GM21825 (cell line): ENCODE measurements at regions not wholly inside any gene's neighbourhood (a gene's known extent, or its start where the extent isn't known, plus 50 kb on each side); places are given as distances from the start of the nearest gene placed in this dataset.

Source experiments
- ATAC-seq: cut with Tn5 transposase; IDR thresholded peaks from one replicate; pipeline ENCODE4 v1.9.1; 2021; ENCODE audit warnings: mild to moderate bottlenecking, moderate library complexity; ENCODE audit not compliant: unreplicated experiment

- no peak for ATAC-seq
Observed at GRCh38 chr18:64893349-64893748, 744.5 kb upstream of the LINC00305 start.

GRCh38 chr18:64888956-64889355 lies 740.1 kb upstream of the LINC00305 start:
- no peak for ATAC-seq

GRCh38 chr18:64886995-64887394 lies 738.1 kb upstream of the LINC00305 start:
- ATAC-seq, result no peak

GRCh38 chr18:64882896-64883295 lies 734.0 kb upstream of the LINC00305 start:
- ATAC-seq, result no peak

- no peak for ATAC-seq
Observed at GRCh38 chr18:64876833-64877232, 727.9 kb upstream of the LINC00305 start.

- ATAC-seq, result no peak
Observed at GRCh38 chr18:64872710-64873458, 724.0 kb upstream of the LINC00305 start.

GRCh38 chr18:64854112-64854511 lies 705.2 kb upstream of the LINC00305 start:
- ATAC-seq, result no peak

- no peak for ATAC-seq
Observed at GRCh38 chr18:64852281-64852680, 703.4 kb upstream of the LINC00305 start.

GRCh38 chr18:64851726-64852125 lies 702.8 kb upstream of the LINC00305 start:
- no peak for ATAC-seq

GRCh38 chr18:64850791-64851190 lies 701.9 kb upstream of the LINC00305 start:
- no peak for ATAC-seq

- ATAC-seq, result no peak
Observed at GRCh38 chr18:64840911-64841701, 692.2 kb upstream of the LINC00305 start.

GRCh38 chr18:64810354-64810753 lies 661.5 kb upstream of the LINC00305 start:
- no peak for ATAC-seq

GRCh38 chr18:64809801-64810200 lies 660.9 kb upstream of the LINC00305 start:
- ATAC-seq, result no peak

- no peak for ATAC-seq
Observed at GRCh38 chr18:64807560-64807959, 658.7 kb upstream of the LINC00305 start.

- no peak for ATAC-seq
Observed at GRCh38 chr18:64806691-64807090, 657.8 kb upstream of the LINC00305 start.

GRCh38 chr18:64806232-64806631 lies 657.3 kb upstream of the LINC00305 start:
- ATAC-seq, result no peak

- ATAC-seq, result no peak
Observed at GRCh38 chr18:64803471-64803870, 654.6 kb upstream of the LINC00305 start.

GRCh38 chr18:64800151-64800550 lies 651.3 kb upstream of the LINC00305 start:
- ATAC-seq, result no peak

- no peak for ATAC-seq
Observed at GRCh38 chr18:64799376-64799775, 650.5 kb upstream of the LINC00305 start.

GRCh38 chr18:64791236-64791635 lies 642.3 kb upstream of the LINC00305 start:
- ATAC-seq, result no peak

- ATAC-seq, result no peak
Observed at GRCh38 chr18:64785686-64786085, 636.8 kb upstream of the LINC00305 start.

- no peak for ATAC-seq
Observed at GRCh38 chr18:64777556-64777955, 628.7 kb upstream of the LINC00305 start.
